HepG2 (cell line): ENCODE measurements at regions not wholly inside any gene's neighbourhood (a gene's known extent, or its start where the extent isn't known, plus 50 kb on each side); places are given as distances from the start of the nearest gene placed in this dataset.

Experiments used
- ATAC-seq: fragments of 200-7000 bp; cut with Tn5 transposase; 3 replicates; pipeline ENCODE4 v1.9.1; 2020; ENCODE audit warnings: mild to moderate bottlenecking, moderate library complexity
- BruUV-seq: library from RNA; stranded (reverse); fragments of 400-500 nt; replicated peaks from 2 replicates; lab custom pipeline; 2021; lab: Mats Ljungman, UMichigan
- CTCF ChIA-PET: fragments of 300-600 bp; formaldehyde crosslinking; extraction: SDS; loops from one replicate; lab custom pipeline; 2021; ENCODE audit warnings: low total read pairs, inconsistent platforms, low intra/inter-chr PET ratio; lab: Yijun Ruan, JAX
- POLR2A ChIA-PET: fragments of 350-600 bp; sonication (Branson Sonifier 250); formaldehyde crosslinking; loops from one replicate; lab custom pipeline; 2020; ENCODE audit warnings: antibody characterized with exemption, inconsistent platforms; lab: Yijun Ruan, JAX
- DNase-seq: peaks from one replicate; pipeline ENCODE4 v3.0.0-alpha.2; 2015; ENCODE audit warnings: low spot score
- FAIRE-seq: peaks from 3 replicates; lab custom pipeline; 2011; peaks lifted over from hg19 to GRCh38; lab: Jason Lieb, UNC
- H2AFZ ChIP-seq: one replicate; pipeline ENCODE4 v1.6.1; 2011; ENCODE audit warnings: low read length, inconsistent platforms
- H3K27ac ChIP-seq: fragments of 300-600 bp; 3 replicates; pipeline ENCODE4 v1.8.0; 2011; ENCODE audit warnings: mixed run types, mild to moderate bottlenecking, mixed read lengths, low read length, inconsistent platforms; ENCODE audit not compliant: insufficient read depth; ENCODE audit errors: extremely low read length
- H3K27me3 ChIP-seq, 2 experiments: fragments of 200-600 bp in 1 of 2; 2 replicates in 1 of 2; 3 replicates in 1 of 2; pipeline versions ENCODE4 v1.6.0 to v1.8.0; 2011; ENCODE audit warnings: low read length in 2 of 2, mild to moderate bottlenecking in 2 of 2, moderate library complexity in 2 of 2, inconsistent platforms in 1 of 2; ENCODE audit not compliant: insufficient read depth in 2 of 2, control insufficient read depth in 1 of 2
- H3K36me3 ChIP-seq, 2 experiments: fragments of 200-600 bp in 1 of 2; replicated peaks in 1 of 2; 2 replicates in 1 of 2; 3 replicates in 1 of 2; pipeline versions ENCODE4 v1.5.1 to v1.8.0; 2011; ENCODE audit warnings: low read length in 2 of 2, inconsistent platforms in 1 of 2; ENCODE audit not compliant: insufficient read depth in 2 of 2, control insufficient read depth in 1 of 2
- H3K4me1 ChIP-seq: 2 replicates; pipeline ENCODE4 v1.5.1; 2012; ENCODE audit warnings: low read length, inconsistent platforms; ENCODE audit not compliant: insufficient read depth
- H3K4me2 ChIP-seq: 2 replicates; pipeline ENCODE4 v1.6.0; 2011; ENCODE audit warnings: low read depth, low read length, inconsistent platforms
- H3K4me3 ChIP-seq, 3 experiments: fragments of 200-600 bp in 1 of 3; sonication (generic), shearing (Covaris generic) in 1 of 3; replicated peaks in 1 of 3; 2 replicates each; pipeline ENCODE4 v1.5.1; 2011 to 2016; ENCODE audit warnings: low read length in 3 of 3, inconsistent platforms in 2 of 3, low read depth in 2 of 3, mild to moderate bottlenecking in 2 of 3, control low read depth in 1 of 3, mixed read lengths in 1 of 3; ENCODE audit not compliant: insufficient read depth in 1 of 3
- H3K79me2 ChIP-seq: one replicate; pipeline ENCODE4 v1.6.1; 2011; ENCODE audit warnings: low read length, inconsistent platforms; ENCODE audit not compliant: insufficient read depth
- H3K9ac ChIP-seq: 2 replicates; pipeline ENCODE4 v1.6.0; 2011; ENCODE audit warnings: mild to moderate bottlenecking, low read depth, low read length, inconsistent platforms; ENCODE audit not compliant: insufficient read depth
- H3K9me3 ChIP-seq: 2 replicates; pipeline ENCODE4 v1.5.1; 2012; ENCODE audit warnings: mild to moderate bottlenecking, low read length
- H4K20me1 ChIP-seq: 2 replicates; pipeline ENCODE4 v1.6.0; 2011; ENCODE audit warnings: inconsistent platforms, mild to moderate bottlenecking, low read length, moderate library complexity; ENCODE audit not compliant: insufficient read depth
- ATF7 ChIP-seq, 2 experiments: fragments of 450-650 bp in 1 of 2; sonication (generic) in 1 of 2; formaldehyde crosslinking in 1 of 2; IDR thresholded peaks; 2 replicates each; pipeline versions ENCODE4 v1.4.0 to v1.6.1; 2016 to 2020; ENCODE audit warnings: antibody characterized with exemption in 1 of 2, mild to moderate bottlenecking in 1 of 2, missing genetic modification reagents in 1 of 2
- KDM6A ChIP-seq: IDR thresholded peaks from 2 replicates; pipeline ENCODE4 v1.6.1; 2016; ENCODE audit warnings: low read depth
- MYC ChIP-seq: sonication (generic); formaldehyde crosslinking; IDR thresholded peaks from 2 replicates; pipeline ENCODE4 v1.9.0; 2021; ENCODE audit warnings: missing genetic modification reagents, borderline replicate concordance
- NR0B2 ChIP-seq: sonication (generic); formaldehyde crosslinking; IDR thresholded peaks from 2 replicates; pipeline ENCODE4 v1.4.0; 2020; ENCODE audit warnings: mild to moderate bottlenecking, missing genetic modification reagents
- ZNF709 ChIP-seq: sonication (generic); formaldehyde crosslinking; IDR thresholded peaks from 2 replicates; pipeline ENCODE4 v1.5.0; 2020; ENCODE audit warnings: mild to moderate bottlenecking, missing genetic modification reagents
- ZNF737 ChIP-seq: sonication (generic); formaldehyde crosslinking; IDR thresholded peaks from 2 replicates; pipeline ENCODE4 v1.5.0; 2020; ENCODE audit warnings: missing genetic modification reagents, mild to moderate bottlenecking, borderline replicate concordance
- WGBS: methylation state at CpG from one replicate; pipeline ENCODE4 v1.1.6; 2017; ENCODE audit warnings: low lambda C conversion rate; 5-methylcytosine and 5-hydroxymethylcytosine counted together
- in situ Hi-C: cut with HindIII; loops from 2 replicates; pipeline ENCODE4 v1.10.0; 2017; ENCODE audit warnings: low pct_unique_long_range_greater_than_20kb; ENCODE audit not compliant: extremely low pct_ligation_motif_present
- intact Hi-C: fragments of 100-400 bp; cut with micrococcal nuclease; formaldehyde crosslinking; loops from one replicate; pipeline ENCODE4 v1.10.0; 2022; ENCODE audit not compliant: unreplicated experiment
- TF ChIP-seq, protein P1 (sequence below): IDR thresholded peaks from 2 replicates; pipeline ENCODE4 v1.6.1; 2016; ENCODE audit warnings: low read depth

DNA sequence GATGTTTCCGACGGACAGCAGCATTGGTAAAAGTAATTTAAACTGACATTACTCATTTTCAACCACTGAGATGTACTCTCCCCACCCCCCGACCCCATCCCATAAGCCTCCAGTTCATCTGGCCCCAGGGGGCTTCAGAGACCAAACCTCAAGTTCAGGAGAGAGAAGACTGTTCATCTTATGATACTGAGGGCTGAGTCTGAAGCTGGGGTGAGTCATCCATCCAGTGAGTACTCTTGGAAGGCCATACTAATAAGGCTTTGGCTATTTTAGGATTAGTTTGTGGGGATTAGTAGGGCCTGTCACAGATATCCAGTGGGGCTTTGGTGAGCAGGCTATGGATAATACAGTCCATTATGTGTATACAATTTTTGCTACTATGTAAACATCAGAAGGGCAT, 125.3 kb upstream of the APCDD1 start:
- CTCF ChIA-PET = no interaction called here
- WGBS = 58% methylated on average over 3 of the region's 3 CpGs
- POLR2A ChIA-PET = no interaction called here
- ATAC-seq = no peak
- intact Hi-C loops = no loop called here
- H3K27ac ChIP-seq = no peak overlapping the region
- H3K4me3 ChIP-seq = no peak overlapping the region
- H3K36me3 ChIP-seq = no peaks in the 10 kb centered on the region
- no peaks in the 10 kb centered on the region for H3K79me2 ChIP-seq
- H3K9ac ChIP-seq = no peak overlapping the region
- FAIRE-seq = no peak
- no peak for DNase-seq
- H2AFZ ChIP-seq = no peak overlapping the region
- no peaks in the 10 kb centered on the region for H3K9me3 ChIP-seq
- TF ChIP-seq NR0B2 = no peak
- TF ChIP-seq, protein P1, sequence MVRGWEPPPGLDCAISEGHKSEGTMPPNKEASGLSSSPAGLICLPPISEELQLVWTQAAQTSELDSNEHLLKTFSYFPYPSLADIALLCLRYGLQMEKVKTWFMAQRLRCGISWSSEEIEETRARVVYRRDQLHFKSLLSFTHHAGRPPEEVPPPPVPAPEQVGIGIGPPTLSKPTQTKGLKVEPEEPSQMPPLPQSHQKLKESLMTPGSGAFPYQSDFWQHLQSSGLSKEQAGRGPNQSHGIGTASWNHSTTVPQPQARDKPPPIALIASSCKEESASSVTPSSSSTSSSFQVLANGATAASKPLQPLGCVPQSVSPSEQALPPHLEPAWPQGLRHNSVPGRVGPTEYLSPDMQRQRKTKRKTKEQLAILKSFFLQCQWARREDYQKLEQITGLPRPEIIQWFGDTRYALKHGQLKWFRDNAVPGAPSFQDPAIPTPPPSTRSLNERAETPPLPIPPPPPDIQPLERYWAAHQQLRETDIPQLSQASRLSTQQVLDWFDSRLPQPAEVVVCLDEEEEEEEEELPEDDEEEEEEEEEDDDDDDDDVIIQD (CRISPR knock-in tag) = no peak
- TF ChIP-seq MYC (CRISPR knock-in tag) = no peak
- no peak overlapping the region for H3K4me2 ChIP-seq
- no peaks in the 10 kb centered on the region for H3K4me1 ChIP-seq
- no TSS peak for BruUV-seq
- H3K27me3 ChIP-seq = peaks cover 0 to 1% of the 10 kb centered on the region in 2 experiments; a peak in 1 of 5 replicates
- H4K20me1 ChIP-seq = no peaks in the 10 kb centered on the region
- in situ Hi-C loops = no loop called here

- H3K4me2 ChIP-seq = no peak overlapping the region
- 34% methylated on average over 5 of the region's 5 CpGs for WGBS
- ATAC-seq (no peak), DNase-seq (no peak), FAIRE-seq (no peak)
- in situ Hi-C loops = no loop called here
- H2AFZ ChIP-seq = no peak overlapping the region
- H3K36me3 ChIP-seq = no peaks in the 10 kb centered on the region
- CTCF ChIA-PET = no interaction called here
- intact Hi-C loops = no loop called here
- POLR2A ChIA-PET = no interaction called here
- TF ChIP-seq ZNF709 (CRISPR knock-in tag) (no peak), ATF7 (IDR thresholded peaks at IDR 0.05) (0 out of 2 replicates have a peak, but pooled peaks have one; percentile 19), ATF7 (CRISPR knock-in tag; IDR thresholded peaks at IDR 0.05) (no peak), ZNF737 (CRISPR knock-in tag) (no peak), KDM6A (no peak)
- H3K27me3 ChIP-seq = peaks cover under 1 to 1% of the 10 kb centered on the region in 2 experiments; a peak in 2 of 5 replicates
- no peak overlapping the region for H3K27ac ChIP-seq
- no peak overlapping the region for H3K4me3 ChIP-seq
- no peaks in the 10 kb centered on the region for H4K20me1 ChIP-seq
- no peaks in the 10 kb centered on the region for H3K4me1 ChIP-seq
- H3K9ac ChIP-seq = no peak overlapping the region
- no peaks in the 10 kb centered on the region for H3K9me3 ChIP-seq
- no peaks in the 10 kb centered on the region for H3K79me2 ChIP-seq
- BruUV-seq = no TSS peak
Observed at GRCh38 chr18:10330428-10330827, 124.0 kb upstream of the APCDD1 start.
